H7 (cell line): ENCODE measurements at regions not wholly inside any gene's neighbourhood (a gene's known extent, or its start where the extent isn't known, plus 50 kb on each side); places are given as distances from the start of the nearest gene placed in this dataset.

Source experiments
- DNase-seq: peaks from one replicate; pipeline ENCODE4 v3.0.0; 2012
- H3K27me3 ChIP-seq: 2 replicates; pipeline ENCODE4 v1.6.0; 2011; ENCODE audit warnings: mild to moderate bottlenecking, low read length; ENCODE audit not compliant: control insufficient read depth, insufficient read depth
- H3K36me3 ChIP-seq: replicated peaks from 2 replicates; pipeline ENCODE4 v1.5.1; 2011; ENCODE audit warnings: low read length; ENCODE audit not compliant: control insufficient read depth, insufficient read depth
- H3K4me3 ChIP-seq: 2 replicates; pipeline ENCODE4 v1.5.1; 2011; ENCODE audit warnings: low read depth, mild to moderate bottlenecking, control low read depth, low read length, moderate library complexity; ENCODE audit not compliant: insufficient read depth

DNA sequence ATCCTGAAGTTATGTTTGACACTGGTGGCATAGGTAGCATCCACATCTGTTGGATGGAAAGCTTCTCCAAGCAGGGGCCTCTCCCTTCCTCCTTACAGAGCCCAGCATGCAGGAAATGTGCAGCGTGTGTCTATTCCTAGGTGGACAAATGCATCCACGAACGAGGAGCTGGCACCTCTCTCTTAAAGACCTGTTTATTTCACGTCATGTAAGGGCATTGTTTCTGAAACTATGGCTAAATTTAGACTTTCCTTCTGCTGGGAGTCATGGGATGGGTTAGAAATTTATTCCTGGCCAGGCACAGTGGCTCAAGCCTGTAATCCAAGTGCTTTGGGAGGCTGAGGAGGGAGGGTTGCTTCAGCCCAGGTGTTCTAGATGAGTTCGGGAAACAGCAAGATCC is 208.4 kb upstream of the SVIL start:
- H3K36me3 ChIP-seq = no peaks in the 10 kb centered on the region
- DNase-seq = no peak
- H3K27me3 ChIP-seq = no peaks in the 10 kb centered on the region
- H3K4me3 ChIP-seq = no peak overlapping the region

DNA sequence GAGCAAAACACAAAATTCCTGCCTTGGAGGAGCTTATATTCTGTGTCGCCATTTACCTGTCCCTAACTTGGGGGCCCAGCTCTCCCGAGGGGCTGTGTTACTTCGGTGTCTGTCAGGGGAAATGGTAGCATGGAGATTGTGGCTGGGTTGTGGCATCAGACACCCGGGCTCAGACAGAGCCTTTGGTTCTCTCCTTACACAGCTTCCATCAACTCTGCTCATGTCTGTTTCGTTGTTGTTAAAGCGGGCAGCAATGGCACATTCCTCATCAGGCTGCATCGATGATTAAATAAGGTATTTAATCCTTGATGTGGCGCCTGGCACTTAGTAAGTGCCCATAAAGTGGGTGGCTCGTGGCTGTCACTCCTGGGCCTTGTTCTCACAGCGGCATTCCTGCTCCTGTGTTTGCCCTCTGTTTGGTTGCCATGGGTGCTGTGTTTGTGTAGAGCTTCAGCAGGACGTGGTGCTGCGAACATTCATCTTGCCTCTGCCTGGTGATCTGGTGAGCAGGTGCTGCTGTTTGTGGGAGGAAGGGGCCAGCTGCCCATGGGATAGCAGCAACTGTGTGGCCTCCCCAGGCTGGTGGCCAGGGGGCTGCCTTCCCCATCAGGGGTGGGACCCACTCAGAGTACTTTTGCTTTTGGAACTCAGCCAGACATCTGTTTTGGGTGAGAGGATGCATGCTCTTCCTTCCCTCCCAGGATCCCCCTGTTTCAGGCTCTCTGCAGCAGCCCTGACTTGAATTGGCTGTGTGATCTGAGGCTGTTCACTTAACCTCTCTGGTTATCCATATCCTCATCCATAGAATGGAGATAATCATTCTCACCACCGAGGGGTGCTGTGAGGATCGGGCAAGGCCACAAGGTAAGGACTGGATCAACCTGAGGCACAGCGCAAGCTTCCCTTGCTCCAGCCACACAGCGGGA is 207.2 kb upstream of the SVIL start:
- DNase-seq = peak; percentile 38
- Histone ChIP-seq H3K36me3 (no peaks in the 10 kb centered on the region), H3K27me3 (no peaks in the 10 kb centered on the region), H3K4me3 (no peak overlapping the region)

GRCh38 chr10:29840516-29841276 is 205.9 kb upstream of the SVIL start:
- H3K36me3 ChIP-seq = no peaks in the 10 kb centered on the region
- DNase-seq = no peak
- H3K27me3 ChIP-seq = no peaks in the 10 kb centered on the region; the same call in 1 of the 2 replicates
- no peak overlapping the region for H3K4me3 ChIP-seq

DNA sequence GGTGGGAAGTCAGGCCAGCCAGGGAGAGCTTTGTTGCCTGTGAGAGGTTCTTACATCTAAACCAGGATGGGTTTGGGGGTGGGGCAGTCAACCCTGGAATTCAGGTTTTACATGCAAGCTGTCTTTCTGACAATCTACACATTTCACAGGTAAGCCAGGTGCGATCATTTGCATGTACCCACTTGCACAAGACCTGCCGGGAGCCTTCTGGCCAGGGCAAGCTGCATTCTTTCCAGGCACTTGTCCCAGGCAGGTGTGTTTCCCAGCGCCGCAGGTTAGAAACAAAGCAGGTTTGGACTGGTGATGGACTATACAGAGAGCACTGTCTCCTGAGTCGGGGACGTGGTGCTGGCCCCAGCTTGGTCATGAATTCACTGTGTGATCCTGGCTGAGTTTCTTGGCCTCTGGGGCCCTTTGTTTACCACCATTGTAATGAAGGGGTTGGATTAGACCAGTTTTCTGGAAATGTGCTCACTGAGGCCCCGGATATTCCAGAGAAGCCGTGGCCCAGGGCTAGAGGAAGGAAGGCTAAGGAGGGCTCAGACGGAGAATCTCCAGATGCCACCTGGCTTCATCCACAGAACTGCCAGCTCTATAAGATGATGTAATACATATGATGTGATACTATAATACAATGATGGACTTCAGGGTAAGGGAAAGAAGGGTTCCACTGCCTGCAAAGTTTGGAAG is 205.2 kb upstream of the SVIL start:
- DNase-seq = no peak
- no peaks in the 10 kb centered on the region for H3K36me3 ChIP-seq
- no peaks in the 10 kb centered on the region; the same call in 1 of the 2 replicates for H3K27me3 ChIP-seq
- no peak overlapping the region for H3K4me3 ChIP-seq

GRCh38 chr10:29838539-29838938 is 203.8 kb upstream of the SVIL start:
- H3K36me3 ChIP-seq = no peaks in the 10 kb centered on the region
- no peaks in the 10 kb centered on the region; the same call in 1 of the 2 replicates for H3K27me3 ChIP-seq
- no peak for DNase-seq
- no peak overlapping the region for H3K4me3 ChIP-seq

DNA sequence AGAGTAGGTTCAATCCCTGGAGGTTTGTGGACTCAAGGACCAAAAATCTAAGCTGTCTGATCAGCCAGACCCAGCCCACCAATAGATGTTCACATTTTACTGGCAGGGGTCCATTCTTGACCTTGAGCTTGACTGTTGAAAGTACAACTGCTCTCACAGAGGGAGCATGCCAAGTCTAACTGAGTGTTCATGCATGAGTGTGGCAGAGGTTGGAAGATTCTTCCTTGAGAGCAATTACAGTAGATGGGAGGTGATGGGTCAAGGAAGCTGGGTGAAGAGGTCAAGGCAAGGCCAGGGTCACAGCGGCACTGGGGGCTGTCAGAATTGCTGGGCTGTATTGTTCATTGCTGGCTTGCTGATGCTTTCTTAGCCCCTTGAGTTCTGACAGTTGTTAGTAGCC is 202.8 kb upstream of the SVIL start:
- no peak for DNase-seq
- H3K36me3 ChIP-seq = no peaks in the 10 kb centered on the region
- no peak overlapping the region for H3K4me3 ChIP-seq
- H3K27me3 ChIP-seq = no peaks in the 10 kb centered on the region; the same call in 1 of the 2 replicates

- H3K27me3 ChIP-seq = no peaks in the 10 kb centered on the region; the same call in 1 of the 2 replicates
- H3K36me3 ChIP-seq = no peaks in the 10 kb centered on the region
- no peak for DNase-seq
- no peak overlapping the region for H3K4me3 ChIP-seq
Measured at GRCh38 chr10:29836396-29836795, 201.6 kb upstream of the SVIL start.

GRCh38 chr10:29835055-29835454 is 200.3 kb upstream of the SVIL start:
- no peak for DNase-seq
- Histone ChIP-seq H3K27me3 (no peaks in the 10 kb centered on the region; the same call in 1 of the 2 replicates), H3K36me3 (no peaks in the 10 kb centered on the region)

DNA sequence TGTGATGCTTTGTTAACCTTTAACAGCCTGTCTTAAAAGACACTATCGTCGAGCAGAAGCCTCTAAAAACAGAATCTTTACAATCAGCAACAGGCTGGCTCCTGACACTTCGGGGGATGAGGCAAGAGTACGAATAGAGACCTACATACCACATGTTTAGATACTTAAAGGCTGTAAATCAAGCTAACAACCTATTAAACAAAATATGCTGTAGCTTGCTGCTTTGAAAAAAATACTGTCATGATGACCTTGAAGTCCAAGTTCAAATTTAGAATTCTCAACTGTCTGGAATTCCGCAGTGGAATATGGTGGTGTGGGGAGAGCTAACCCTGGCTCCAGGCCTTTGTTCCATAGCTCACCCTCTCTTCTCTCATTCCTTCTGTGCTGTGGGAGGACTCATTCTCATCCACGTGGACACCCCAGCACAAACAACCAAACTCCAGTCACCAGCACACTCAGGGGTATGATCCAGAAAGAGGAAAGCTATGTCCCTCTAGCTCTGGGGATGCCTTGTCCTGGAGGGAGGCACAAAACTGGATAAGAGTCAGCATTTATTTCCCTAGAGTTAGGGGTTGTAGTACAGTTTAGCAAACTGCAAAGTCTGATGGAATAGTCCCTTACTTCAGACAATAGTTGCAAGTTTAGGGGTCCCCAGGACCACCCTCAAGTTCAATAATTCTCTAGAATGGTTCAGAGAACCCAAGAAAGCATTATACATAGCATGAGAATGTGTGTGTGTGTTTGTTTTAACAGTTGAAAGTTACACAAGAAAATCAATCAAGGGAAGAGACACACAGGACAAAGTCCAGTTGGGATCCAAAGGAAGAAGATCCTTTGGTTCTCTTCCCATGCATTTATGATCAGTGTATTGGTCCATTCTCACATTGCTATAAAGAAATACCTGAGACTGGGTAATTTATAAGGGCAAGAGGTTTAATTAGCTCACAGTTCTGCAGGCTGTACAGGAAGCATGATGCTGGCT is 196.1 kb upstream of the SVIL start:
- no peaks in the 10 kb centered on the region for H3K36me3 ChIP-seq
- H3K4me3 ChIP-seq = no peak overlapping the region
- DNase-seq = no peak
- H3K27me3 ChIP-seq = no peaks in the 10 kb centered on the region

More at GRCh38 chr10:29835055-29835454, 200.3 kb upstream of the SVIL start:
- H3K4me3 ChIP-seq = no peak overlapping the region

GRCh38 chr10:29829776-29830175 is 195.0 kb upstream of the SVIL start:
- no peak for DNase-seq
- H3K36me3 ChIP-seq = no peaks in the 10 kb centered on the region
- no peak overlapping the region for H3K4me3 ChIP-seq
- no peaks in the 10 kb centered on the region for H3K27me3 ChIP-seq

DNA sequence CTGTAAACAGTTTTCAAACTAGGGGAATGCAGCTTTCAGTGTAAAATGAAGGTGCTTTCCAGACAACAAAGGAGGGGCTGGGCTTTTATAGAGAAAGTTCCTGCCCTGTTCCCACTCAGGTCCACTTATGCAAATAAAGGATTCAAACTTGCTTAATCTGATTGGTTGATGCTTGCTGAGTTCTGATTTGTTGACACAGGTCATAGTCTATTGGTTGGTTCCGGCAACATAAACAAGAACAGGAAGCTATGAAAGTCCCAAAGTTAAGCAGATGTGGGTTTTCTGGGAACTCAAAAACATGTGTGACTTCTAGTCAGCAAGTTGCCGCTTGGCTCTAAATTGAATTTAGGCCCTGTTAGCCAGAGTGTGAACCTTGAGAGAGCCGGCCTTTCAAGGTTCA is 194.2 kb upstream of the SVIL start:
- H3K27me3 ChIP-seq = no peaks in the 10 kb centered on the region
- DNase-seq = no peak
- no peaks in the 10 kb centered on the region for H3K36me3 ChIP-seq
- no peak overlapping the region for H3K4me3 ChIP-seq

DNA sequence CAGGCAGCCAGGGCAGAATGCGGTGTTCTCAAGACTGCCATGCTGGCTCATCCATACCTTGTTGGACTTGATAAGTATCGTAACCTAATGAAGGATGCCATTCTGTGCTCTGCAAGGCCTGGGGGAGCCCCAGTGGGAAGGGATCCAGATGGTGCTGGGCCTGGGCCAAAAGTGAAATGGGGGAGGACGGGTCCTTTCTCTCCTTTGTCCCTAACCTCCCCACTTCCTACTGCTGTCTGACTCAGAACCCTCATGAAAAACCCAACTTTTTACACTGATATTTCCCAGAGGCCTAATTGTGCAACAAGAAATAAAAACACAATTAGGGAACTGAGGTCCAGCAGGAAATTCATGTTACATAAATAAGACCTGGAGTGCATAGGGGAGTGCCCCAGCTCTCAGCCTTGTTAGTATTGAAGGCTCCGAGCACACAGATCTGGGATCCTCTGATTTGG is 193.7 kb upstream of the SVIL start:
- Histone ChIP-seq H3K36me3 (no peaks in the 10 kb centered on the region), H3K4me3 (no peak overlapping the region), H3K27me3 (no peaks in the 10 kb centered on the region)
- no peak for DNase-seq

- no peak for DNase-seq
- no peak overlapping the region for H3K4me3 ChIP-seq
- peaks cover under 1% of the 10 kb centered on the region; the same call in 1 of the 2 replicates for H3K27me3 ChIP-seq
- no peaks in the 10 kb centered on the region for H3K36me3 ChIP-seq
Measured at GRCh38 chr10:29827512-29827911, 192.7 kb upstream of the SVIL start.
